ENCODE measurements at regions not wholly inside any gene's neighbourhood (a gene's known extent, or its start where the extent isn't known, plus 50 kb on each side); places are given as distances from the start of the nearest gene placed in this dataset.

- TF ChIP-seq ZSCAN29 (CRISPR knock-in tag; conservative IDR thresholded peaks at IDR 0.05): no peak
- no peak for TF ChIP-seq ZNF639 (CRISPR knock-in tag; conservative IDR thresholded peaks at IDR 0.05)
- TF ChIP-seq EZH2 (conservative IDR thresholded peaks at IDR 0.05; ENCODE audit: low read depth, low read length): no peak
- no peak for TF ChIP-seq CTCF (CRISPR knock-in tag; IDR thresholded peaks at IDR 0.05)
- TF ChIP-seq ZNF10 (CRISPR knock-in tag; IDR thresholded peaks at IDR 0.05; ENCODE audit: borderline replicate concordance, low read depth): no peak
- no peak for TF ChIP-seq MAX (IDR thresholded peaks at IDR 0.05)
Observed at GRCh38 chr5:33346534-33346933, 94.2 kb upstream of the TARS1 start.
